Stimulated activated CD4-positive, alpha-beta T cell treated with anti-CD3 and anti-CD28 coated beads, Interleukin-1b, Interleukin-23, amount 100 ng/mL, for 1 hour (primary cell): ENCODE measurements at regions not wholly inside any gene's neighbourhood (a gene's known extent, or its start where the extent isn't known, plus 50 kb on each side); places are given as distances from the start of the nearest gene placed in this dataset.

ENCODE experiments used
- DNase-seq, 2 donors: peaks; one replicate each; pipeline ENCODE4 v3.0.0-alpha.2; 2020; ENCODE audit warnings: low read depth in 2 of 2

DNA sequence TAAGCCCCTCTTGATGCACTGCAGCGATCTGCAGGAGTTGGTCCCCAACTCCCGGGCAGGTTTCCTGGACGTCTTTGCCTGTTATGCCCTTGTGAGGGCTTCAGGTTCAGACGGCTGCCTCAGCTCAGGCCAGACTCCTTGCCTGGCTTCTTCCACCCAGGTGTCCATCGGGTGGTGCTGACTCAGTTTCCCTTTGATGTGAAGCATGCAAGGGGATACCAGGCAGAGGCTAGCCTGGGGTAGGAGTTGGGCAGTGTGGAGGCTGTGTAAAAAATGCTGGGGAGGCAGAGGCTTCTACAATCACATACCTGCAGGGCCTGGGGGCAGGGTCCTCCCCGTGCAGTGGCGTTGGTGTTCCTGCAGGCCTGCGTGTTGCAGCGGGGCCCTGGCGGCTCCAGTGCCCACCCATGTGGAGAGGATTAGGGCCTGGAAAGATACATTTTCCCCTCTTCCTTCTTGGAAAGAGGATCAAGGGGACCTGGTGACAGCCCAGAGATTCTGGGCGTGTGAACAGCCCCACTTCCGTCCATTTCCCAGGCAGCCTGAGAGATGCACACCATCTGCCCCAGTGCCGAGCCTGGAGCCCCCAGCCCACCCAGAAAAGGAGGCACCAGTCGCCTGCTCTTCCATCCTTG is 338.3 kb downstream of the DYSF start:
- no peak for DNase-seq

DNA sequence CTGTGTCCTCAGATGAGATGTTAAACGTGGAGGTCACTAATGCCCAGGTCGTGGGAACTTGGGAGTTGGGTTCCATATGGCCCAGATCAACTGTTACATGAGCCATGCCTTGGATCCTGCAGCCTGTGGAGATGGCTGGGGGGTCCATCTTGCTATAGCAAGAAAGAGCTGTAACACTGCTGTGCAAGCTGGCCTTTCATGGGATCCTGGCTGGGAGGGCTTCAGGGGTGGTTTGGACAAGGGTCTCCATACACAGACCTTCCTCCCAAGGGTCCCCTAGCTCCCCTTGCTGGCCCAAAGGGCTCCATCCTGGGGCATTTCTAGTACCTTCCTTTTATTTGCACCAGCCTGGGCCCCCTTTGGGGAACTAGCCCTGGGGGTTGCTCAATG is 337.7 kb downstream of the DYSF start:
- DNase-seq, result no peak

DNA sequence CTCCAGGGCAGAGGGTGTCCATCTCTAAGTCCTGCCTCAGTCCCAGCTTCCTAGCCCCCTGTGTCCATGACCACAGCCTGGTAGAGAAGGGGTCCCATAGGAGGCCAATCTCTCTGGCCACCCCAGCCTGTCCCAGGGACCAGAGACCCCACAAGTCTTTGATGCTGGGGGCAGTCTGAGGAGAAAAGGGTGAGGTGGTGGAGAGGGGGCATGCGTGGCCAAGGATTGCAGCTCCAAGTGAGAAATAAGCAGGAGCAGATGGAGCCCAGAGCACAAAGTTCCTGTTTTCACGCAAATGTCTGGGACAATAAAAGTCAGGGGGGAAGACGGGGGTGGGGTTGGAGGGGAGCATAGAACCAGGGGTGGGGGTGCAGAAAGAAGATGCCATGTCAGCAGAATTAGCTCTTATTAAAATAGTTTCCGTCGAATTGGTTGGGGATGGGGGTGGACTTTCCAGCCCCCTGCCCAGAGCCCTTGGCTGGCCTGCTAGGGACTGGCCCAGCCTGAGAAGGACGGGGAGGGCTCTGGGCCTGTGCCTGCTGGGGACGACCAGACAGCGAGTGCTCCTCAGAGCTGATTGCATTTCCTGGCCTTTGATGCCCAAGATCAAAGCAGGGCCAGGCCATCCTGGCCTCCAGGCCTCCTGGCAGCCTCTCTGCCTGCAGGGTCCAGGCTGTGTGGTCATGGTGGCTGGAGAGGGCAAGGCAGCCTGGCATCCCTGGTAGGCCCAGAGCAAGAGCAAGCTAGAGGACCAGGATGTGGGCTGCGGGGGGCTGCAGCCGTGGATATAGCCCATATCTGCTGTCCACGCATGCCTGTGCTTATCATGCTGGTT is 337.1 kb downstream of the DYSF start:
- DNase-seq, result no peak

DNA sequence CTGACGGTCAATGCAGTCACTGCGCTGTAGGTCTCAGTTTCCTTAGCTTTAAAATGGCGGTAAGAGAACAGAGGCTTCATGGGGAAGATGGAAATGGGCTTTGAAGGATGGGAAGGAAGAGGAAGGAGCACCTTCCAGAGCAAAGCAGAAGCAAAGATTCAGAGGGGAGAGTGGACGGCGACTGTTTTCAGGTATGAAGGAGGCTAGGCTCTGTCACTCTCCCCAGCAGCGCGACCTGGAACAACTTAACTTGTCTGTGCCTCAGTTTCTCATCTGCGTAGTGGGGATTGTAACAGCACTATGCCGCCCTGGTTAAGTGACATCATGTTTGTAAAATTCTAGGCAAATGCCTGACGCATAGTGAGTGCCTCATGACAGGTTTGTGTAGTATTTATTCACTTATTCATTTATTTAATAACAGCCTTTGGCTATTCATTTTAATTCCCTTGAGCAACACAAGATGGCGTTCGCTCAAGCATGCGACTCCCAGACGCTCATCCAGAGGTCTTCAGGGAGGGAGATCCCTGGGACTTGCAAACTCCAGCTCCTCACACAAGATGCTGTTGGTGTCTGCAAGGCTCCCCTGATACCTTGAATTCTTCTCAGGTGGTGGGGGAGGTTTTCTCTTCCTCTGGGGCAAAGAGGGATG is 336.3 kb downstream of the DYSF start:
- DNase-seq, result no peak

DNA sequence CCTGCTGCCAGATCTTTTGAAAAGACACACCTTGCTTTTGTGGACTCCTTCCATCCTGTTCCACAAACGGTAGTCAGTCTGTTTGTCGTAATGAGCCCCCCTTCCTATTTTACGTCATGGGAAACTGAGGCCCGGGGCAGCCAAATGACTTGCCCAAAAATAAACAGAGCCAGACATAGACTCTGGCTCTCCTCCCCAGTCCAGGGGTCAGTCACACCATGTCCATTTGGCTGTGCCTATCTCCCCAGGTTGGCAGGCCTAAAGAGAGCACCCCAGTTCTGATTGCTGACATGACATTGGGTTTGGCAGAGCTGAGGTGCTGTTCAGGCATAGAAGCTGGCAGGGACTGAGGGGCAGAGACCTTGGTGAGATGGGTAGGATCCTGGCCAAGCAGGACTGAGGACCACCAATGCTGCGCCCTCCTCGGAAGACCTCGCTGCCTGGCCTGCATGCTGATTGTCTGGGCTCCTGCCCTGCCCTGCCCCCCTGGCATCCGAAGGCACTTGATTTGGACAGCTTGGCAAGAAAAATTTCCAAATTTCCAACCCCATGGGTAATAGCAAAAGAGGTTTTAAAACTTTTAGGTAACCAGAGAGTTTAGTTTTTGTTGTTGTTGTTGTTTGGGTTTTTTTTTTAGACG is 335.4 kb downstream of the DYSF start:
- no peak for DNase-seq

DNA sequence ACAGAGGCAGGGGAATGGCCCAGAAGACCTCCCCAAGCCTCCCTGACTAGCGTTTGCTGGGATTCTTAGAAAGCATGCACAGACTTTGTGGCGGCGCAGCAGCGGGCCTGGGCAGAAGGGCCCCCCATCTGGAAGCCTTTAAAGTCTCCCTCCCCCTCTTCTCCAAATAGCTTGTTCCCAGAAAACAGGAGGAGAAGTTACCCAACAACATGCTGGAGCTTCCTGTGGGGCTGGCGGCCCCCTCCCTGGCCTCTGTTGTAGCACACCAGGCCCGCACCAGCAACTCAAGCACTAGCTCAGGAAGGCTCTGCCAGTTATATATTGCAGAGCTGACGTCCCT is 334.8 kb downstream of the DYSF start:
- no peak for DNase-seq

DNA sequence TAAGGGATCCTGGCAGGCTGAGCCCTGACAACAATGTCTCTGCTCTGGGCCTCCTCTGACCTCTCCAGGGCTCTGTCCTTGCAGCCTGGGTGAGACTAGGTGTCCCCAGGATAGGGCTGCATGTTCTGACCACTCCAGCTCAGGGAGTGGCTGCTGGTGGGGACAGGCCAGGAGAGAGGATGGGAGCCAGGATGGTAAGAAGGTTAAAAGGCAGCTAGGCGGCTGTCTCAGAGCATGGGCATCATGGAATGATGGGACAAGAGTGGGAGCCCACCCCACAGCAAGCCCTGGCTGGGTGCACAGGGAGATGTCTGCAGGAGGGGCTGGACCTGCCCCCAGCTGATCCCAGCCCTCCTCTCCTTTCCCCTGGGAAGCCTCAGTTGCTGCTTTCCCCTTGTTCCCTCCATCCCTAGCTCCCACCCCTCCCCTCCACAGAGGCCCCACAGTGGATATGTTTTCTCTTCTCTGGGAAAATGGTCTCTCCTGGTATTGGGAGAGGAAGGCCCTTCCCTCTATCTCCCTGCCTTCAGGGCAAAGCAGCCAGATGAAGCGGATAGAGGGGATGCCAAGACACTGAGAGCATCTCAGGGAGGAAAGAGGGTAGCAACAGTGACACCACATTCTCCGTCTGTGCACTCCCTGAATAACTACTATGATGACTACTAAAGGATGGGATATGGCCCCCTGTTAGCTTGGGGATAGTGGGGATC is 334.3 kb downstream of the DYSF start:
- DNase-seq, result no peak

DNA sequence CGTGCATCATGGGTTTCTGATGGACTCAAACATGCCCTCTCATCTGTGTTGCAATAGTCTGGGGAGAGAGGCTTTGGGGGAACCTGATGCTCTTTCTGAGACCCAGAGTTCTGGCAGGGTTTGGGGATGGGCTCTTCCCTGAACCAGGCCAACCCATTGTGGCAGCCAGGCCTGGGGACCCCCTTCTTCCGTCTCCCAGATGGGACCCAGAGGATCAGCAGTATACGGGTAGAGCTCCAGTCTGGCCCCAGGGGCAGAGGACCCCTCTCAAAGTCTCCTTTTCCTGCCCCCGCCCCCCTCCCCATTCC is 333.7 kb downstream of the DYSF start:
- DNase-seq, result no peak

DNA sequence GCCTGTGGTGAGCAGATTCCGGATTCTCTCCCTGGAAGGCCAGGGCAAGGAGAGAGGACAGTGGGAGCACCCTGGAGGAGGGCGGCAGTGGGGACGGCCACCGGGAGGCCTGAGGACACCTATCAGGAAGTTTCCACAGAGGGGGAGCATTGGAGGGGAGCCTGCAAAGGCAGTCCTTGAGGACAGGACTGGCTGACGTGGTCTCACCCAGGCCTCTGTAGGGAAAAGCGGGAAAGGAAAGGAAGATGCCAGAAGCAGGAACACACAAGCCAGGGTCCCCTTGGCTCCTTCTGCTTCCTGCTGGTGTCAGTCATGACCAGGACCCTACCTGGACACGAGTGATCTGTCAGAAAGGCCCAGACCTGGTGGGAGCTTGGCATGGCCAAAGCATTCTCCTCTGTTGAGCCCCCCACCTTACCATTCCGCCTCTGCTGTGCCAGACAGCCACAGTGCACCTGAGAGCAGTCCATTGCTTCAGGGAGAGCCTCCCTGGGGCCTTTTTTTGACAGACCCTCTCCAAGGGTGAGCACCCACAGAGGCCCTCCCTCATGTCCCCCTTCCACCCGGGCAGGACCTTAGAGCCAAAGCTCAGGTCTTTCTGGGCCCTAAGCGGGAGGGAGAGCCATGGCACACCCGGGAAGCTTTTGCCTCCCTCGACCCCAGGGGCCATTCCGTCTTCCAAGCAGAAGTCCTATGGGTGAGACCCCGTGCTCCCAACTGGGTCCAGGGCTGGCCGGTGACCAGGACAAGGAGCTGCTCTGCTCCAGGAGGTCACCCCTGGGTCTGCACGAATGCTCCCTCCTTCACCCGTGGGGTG is 333.1 kb downstream of the DYSF start:
- DNase-seq, result no peak

DNA sequence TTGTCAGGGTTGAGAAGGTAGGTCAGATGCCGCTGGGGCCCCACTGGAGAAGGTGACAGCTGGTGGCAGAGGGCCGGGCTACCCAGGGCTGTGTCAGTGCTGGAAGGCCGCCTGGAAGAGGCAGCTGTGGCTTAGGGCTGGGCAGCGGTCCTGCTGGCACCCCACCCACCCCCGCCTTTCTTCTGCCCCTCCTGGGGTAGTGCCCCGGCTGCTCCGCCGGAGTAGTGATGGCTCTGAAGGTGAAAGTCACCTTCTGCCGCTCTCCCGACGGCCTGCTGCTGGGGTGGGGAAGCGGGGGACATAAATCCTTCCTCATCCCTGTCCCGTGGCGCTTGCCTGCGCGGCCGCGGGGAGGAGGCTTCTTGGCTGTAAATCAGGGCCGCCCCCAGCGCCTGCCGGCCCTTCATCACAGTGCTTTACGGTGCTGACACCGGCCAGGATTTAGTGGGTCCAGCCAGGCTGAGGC is 332.2 kb downstream of the DYSF start:
- no peak for DNase-seq

DNA sequence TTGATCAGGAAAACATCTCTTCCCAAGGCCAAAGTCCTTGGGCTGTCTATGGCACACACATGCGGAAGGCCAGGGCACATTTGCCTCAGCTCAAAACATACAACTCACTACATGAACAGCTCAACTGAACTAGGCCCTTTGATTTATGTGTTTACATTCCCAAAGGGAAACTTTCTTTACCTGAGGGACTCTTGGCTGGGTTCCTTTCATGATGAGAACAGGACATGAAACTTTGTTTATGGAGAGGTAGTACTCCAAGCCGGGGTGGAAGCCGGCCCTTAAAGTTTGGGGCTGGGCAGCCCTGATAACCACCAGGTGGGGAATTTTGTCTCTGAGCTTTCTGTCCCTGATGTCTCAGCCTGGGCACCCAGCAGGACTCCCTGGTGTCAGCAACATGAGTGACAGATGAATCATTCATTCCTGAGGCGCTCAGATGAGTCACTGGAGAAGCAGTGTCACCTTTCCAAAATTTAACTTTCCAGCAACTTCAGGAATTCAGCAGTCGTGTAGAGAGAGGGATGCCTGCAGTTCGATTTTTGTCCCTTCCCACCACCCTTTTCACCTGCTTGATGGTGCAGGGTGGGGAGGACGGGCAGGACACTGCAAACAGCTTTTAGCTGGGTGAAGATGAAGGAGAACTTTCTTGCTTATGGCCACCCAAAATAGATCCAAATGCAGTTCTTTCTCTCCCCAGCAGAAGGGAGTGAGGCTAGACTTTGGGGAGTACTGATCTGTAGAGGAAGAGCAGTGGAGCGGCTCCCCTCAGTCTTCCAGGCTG is 331.6 kb downstream of the DYSF start:
- no peak for DNase-seq

DNA sequence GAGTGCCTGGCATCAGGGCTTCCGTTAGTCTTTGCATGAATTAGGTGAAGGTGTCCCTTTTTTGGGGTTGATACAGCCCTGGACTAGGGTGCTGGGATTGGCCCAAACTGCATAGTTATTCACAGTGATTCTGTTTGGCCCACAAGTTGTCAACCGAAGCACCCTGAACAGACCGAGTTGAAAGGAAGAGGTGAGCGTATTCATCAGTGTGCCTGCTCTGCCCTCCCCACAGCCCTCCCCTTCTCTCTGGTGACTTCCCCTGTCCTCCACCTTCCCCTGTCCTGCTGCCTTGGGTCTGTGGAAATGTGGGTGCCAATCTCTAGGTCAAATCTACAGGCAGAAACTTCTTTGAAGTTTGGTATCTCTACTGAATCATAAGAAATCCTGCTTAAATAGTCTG is 330.5 kb downstream of the DYSF start:
- no peak for DNase-seq

DNA sequence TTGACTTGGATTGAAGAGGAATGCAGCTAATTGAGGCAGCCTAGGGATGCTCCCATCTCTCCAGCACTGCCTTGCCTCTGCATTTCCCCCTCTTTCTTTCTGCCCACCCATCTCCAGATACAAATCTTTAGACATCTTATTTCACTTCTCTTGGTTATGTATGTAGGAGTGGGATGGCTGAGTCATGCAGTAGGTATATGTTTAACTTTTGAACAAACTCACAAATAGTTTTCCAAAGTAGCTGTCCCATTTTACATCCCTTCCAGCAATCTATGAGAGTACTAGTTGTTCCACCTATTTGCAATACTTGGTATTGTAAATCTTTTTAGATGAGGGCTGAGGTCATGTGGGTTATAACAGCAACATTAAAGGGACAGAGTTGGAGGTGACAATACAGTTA is 329.9 kb downstream of the DYSF start:
- DNase-seq, result no peak

DNA sequence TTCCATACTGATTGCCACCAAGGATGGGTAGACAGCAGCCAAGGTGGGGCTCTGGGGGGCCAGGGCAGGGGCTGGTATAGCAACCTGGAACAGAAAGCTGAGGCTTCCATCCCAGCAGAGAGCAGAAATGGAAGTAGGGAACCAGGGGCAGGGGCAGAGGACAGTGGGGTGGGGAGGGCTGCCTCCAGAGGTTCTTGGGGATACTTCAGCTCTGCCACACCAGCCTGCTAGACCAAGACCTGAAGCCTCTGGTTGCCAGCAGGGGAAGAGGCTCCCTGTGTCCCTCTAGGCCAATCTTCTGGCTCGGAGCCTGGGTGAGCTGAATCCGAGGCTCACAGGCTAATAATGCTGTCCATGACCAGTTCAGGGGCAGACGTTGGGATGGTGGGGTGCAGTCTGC is 329.0 kb downstream of the DYSF start:
- DNase-seq, result no peak

DNA sequence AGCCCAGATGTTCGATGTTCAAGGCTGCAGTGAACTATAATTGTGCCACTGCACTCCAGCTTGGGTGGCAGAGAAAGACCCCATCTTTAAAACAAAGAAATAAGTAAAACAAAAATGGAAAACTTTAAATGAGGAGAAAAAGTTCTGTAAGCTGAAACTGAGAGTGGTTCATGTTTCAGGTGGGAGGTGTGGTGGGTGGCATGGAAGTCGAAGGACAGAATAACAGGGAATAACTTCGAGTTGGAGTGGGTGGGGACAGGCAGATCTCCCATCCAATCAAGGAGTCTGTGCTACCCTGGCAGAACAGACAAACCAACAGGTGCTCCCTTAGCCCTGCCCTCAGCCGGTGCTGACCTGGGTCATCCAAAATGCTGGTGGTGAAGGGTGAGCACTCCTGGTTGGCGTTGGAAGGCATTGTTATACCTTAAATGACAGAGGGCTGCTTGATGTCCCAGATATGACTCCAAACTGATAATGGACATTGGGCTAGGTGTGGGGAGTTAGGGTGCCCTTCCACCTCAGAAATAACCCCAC is 328.4 kb downstream of the DYSF start:
- no peak for DNase-seq

DNA sequence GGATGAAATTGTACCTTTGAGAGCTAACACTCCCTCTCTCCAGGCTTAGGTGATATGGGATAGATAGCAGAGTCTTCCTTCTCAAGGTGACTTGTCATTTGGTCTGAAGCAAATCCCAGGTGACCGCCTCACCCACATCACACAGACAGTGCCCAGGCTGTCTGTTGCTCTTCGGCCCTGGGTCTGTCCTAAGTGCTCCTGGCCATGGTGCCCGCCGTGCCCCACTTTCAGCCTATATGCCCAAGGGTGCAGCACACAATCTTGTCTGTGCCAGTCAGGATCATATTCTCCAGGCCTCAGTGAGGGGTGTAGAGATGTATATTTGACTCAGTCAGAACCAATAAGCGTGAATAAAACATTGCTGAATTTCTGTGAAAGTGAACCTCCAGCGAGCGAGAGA is 326.8 kb downstream of the DYSF start:
- no peak for DNase-seq

DNA sequence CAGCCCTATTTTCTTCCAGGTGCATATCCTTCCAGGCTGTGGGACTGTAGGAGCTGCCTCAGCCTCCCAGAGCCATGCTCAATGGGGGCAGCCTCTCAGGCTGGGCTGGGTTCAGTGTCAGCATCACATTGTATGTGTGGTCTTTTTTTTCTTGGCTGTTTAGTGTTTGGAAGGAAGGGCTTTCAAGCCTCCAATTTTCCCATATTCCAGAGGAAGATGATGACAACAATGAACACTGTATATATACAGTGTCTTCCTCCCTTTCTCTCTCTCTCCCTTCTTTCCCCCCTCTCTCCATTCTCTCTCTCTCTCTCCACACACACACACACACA is 326.4 kb downstream of the DYSF start:
- DNase-seq, result no peak

DNA sequence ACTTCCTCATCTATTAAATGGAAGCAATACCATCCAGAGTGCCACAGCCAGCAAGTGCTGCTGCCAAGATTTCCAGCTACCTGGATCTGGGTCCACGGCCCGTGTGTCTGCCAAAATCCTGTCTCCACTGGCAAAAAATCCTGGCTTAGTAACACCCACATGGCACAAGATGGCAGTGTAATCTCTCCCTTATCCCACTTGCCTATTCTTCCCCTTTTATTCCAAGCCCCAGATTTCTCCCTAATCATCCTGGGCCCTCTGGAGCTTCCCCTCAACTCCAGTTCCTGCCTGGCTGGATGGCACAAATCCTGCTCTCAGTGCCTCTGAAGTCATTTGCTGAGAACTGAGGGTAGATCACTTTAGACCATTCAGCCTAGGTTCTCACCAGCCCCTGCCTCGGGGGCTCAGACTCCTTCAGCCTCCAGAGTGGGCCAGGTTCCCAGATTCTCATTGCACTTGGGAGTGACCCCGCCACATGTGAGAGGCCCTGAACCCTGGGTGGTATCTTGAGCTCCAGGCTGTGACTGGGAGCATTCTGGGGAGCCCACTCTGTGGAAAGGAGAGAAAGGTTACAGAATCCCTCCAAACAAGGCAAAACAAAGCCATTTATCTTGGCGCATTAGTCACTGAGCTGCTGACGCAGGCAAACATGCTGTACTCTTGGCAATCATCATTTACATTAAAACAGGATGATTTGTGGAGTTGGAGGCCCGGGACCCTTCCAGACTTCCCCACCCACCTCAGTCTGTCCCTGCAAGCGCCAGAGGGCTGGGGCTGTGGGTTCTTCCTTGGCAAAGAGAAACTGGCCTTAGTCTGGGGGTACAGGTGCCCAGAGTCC is 325.8 kb downstream of the DYSF start:
- no peak for DNase-seq

DNA sequence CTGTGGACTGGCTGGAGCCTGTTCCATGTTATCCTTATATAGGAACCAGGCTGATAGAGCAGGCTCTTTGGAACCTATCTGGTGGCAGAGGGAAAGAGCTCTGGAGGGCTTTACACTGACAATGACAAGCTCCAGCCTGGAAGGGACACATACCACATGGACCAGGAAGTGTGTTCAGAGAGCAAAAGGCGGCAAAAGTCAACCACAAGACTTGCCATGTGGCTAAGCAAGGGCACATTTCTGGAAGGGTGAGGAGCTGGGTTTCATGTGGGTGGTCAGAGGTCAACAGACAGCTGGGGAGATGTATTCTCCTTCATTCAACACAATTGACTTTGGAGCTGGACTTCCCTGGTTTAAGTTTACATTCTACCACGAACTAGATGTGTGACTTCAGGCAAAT is 325.2 kb downstream of the DYSF start:
- no peak for DNase-seq

DNA sequence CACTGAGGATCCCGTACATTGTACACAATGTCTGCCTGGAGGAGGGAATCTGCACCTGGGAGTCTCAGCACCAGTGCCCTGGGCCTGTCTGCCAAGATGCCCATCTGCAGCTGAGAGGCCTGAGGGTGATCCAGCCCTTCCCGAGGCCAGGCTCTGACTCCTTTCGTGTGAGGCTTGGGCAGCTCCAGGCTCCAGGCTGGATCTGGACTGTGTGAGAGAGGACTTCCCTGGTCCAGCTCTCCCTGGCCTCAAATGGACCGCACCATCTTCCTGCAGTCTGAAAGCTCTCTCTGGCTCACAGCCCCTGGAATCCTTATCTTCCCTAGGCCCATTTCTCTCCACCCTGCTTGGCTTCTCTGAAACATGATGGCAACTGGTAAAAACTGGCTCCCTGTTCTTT is 324.6 kb downstream of the DYSF start:
- no peak for DNase-seq
